WTC11 (cell line): ENCODE measurements at regions not wholly inside any gene's neighbourhood (a gene's known extent, or its start where the extent isn't known, plus 50 kb on each side); places are given as distances from the start of the nearest gene placed in this dataset.

ENCODE experiments used
- ATAC-seq: fragments of 200-7000 bp; cut with Tn5 transposase; 2 replicates; pipeline ENCODE4 v1.10.0; 2021; ENCODE audit warnings: mild to moderate bottlenecking, moderate library complexity
- CTCF ChIA-PET: fragments of 300-600 bp; sonication (Branson Sonifier 250); formaldehyde crosslinking; loops from one replicate; lab custom pipeline; 2021; ENCODE audit warnings: antibody characterized with exemption; lab: Charles Lee
- POLR2A ChIA-PET: fragments of 350-600 bp; sonication (Branson Sonifier 250); formaldehyde crosslinking; loops from one replicate; lab custom pipeline; 2021; ENCODE audit warnings: antibody characterized with exemption; lab: Charles Lee
- DNase-seq: peaks from one replicate; pipeline ENCODE4 v3.0.0; 2021; ENCODE audit warnings: low spot score
- H3K27ac Mint-ChIP-seq: 2 replicates; pipeline ENCODE4 v1.8.0; 2021; ENCODE audit warnings: mixed read lengths
- H3K27me3 Mint-ChIP-seq: 2 replicates; pipeline ENCODE4 v1.8.0; 2021; ENCODE audit warnings: low read depth, mild to moderate bottlenecking, moderate library complexity, mixed read lengths
- H3K36me3 Mint-ChIP-seq: 2 replicates; pipeline ENCODE4 v1.8.0; 2021; ENCODE audit warnings: mixed read lengths
- H3K4me1 Mint-ChIP-seq: 2 replicates; pipeline ENCODE4 v1.8.0; 2022; ENCODE audit warnings: mixed read lengths
- H3K4me3 Mint-ChIP-seq: 2 replicates; pipeline ENCODE4 v1.8.0; 2021; ENCODE audit warnings: mild to moderate bottlenecking, moderate library complexity, mixed read lengths
- H3K9me3 Mint-ChIP-seq: 2 replicates; pipeline ENCODE4 v1.8.0; 2021; ENCODE audit warnings: mixed read lengths
- ATF3 ChIP-seq: sonication (generic); formaldehyde crosslinking; conservative IDR thresholded peaks from 2 replicates; pipeline ENCODE4 v1.8.1; 2022; ENCODE audit warnings: mild to moderate bottlenecking, missing genetic modification reagents
- EMX1 ChIP-seq: fragments of 250-450 bp; sonication (Bioruptor Pico); IDR thresholded peaks from 2 replicates; pipeline ENCODE4 v1.8.0; 2021; ENCODE audit warnings: mild to moderate bottlenecking
- ESRRA ChIP-seq: sonication (generic); formaldehyde crosslinking; IDR thresholded peaks from 2 replicates; pipeline ENCODE4 v1.8.1; 2022; ENCODE audit warnings: mild to moderate bottlenecking, missing genetic modification reagents, borderline replicate concordance
- FOXJ3 ChIP-seq: sonication (generic); formaldehyde crosslinking; IDR thresholded peaks from 2 replicates; pipeline ENCODE4 v1.9.0; 2021; ENCODE audit warnings: missing genetic modification reagents, mild to moderate bottlenecking, borderline replicate concordance
- FOXP1 ChIP-seq: sonication (generic); formaldehyde crosslinking; IDR thresholded peaks from 2 replicates; pipeline ENCODE4 v1.8.0; 2022; ENCODE audit warnings: missing genetic modification reagents, mild to moderate bottlenecking, moderate library complexity, borderline replicate concordance
- HMGXB4 ChIP-seq: sonication (generic); formaldehyde crosslinking; IDR thresholded peaks from 2 replicates; pipeline ENCODE4 v1.8.1; 2023; ENCODE audit warnings: mild to moderate bottlenecking, moderate library complexity, missing genetic modification reagents
- JAZF1 ChIP-seq: fragments of 250-450 bp; sonication (Bioruptor Pico); IDR thresholded peaks from 2 replicates; pipeline ENCODE4 v1.9.0; 2021; ENCODE audit warnings: moderate library complexity, mild to moderate bottlenecking, inconsistent platforms
- KAT7 ChIP-seq: sonication (generic); formaldehyde crosslinking; IDR thresholded peaks from 2 replicates; pipeline ENCODE4 v1.8.1; 2023; ENCODE audit warnings: missing genetic modification reagents, mild to moderate bottlenecking, borderline replicate concordance
- MXD4 ChIP-seq: fragments of 250-450 bp; sonication (Bioruptor Pico); IDR thresholded peaks from 2 replicates; pipeline ENCODE4 v1.8.0; 2021; ENCODE audit warnings: mild to moderate bottlenecking, moderate library complexity, borderline replicate concordance
- PRRX2 ChIP-seq: fragments of 250-450 bp; sonication (Bioruptor Pico); IDR thresholded peaks from 2 replicates; pipeline ENCODE4 v1.8.0; 2021; ENCODE audit warnings: mild to moderate bottlenecking
- RELA ChIP-seq: sonication (generic); formaldehyde crosslinking; IDR thresholded peaks from 2 replicates; pipeline ENCODE4 v1.8.1; 2022; ENCODE audit warnings: missing genetic modification reagents, mild to moderate bottlenecking, borderline replicate concordance
- RORB ChIP-seq: fragments of 250-450 bp; sonication (Bioruptor Pico); IDR thresholded peaks from 2 replicates; pipeline ENCODE4 v1.9.0; 2021; ENCODE audit warnings: mild to moderate bottlenecking
- SMAD4 ChIP-seq: sonication (generic); formaldehyde crosslinking; IDR thresholded peaks from 2 replicates; pipeline ENCODE4 v1.8.0; 2022; ENCODE audit warnings: mild to moderate bottlenecking, missing genetic modification reagents
- TEAD1 ChIP-seq: sonication (generic); formaldehyde crosslinking; IDR thresholded peaks from 2 replicates; pipeline ENCODE4 v1.8.0; 2022; ENCODE audit warnings: mild to moderate bottlenecking, missing genetic modification reagents
- ZBTB21 ChIP-seq: sonication (generic); formaldehyde crosslinking; IDR thresholded peaks from 2 replicates; pipeline ENCODE4 v1.8.1; 2023; ENCODE audit warnings: mild to moderate bottlenecking, missing genetic modification reagents, borderline replicate concordance
- ZNF138 ChIP-seq: sonication (generic); formaldehyde crosslinking; conservative IDR thresholded peaks from 2 replicates; pipeline ENCODE4 v1.8.1; 2022; ENCODE audit warnings: mild to moderate bottlenecking, moderate library complexity, missing genetic modification reagents
- ZNF232 ChIP-seq: sonication (generic); formaldehyde crosslinking; IDR thresholded peaks from 2 replicates; pipeline ENCODE4 v1.8.0; 2022; ENCODE audit warnings: mild to moderate bottlenecking, missing genetic modification reagents
- ZNF263 ChIP-seq: sonication (generic); formaldehyde crosslinking; IDR thresholded peaks from 2 replicates; pipeline ENCODE4 v1.8.1; 2022; ENCODE audit warnings: low read depth, mild to moderate bottlenecking, moderate library complexity, missing genetic modification reagents
- ZNF317 ChIP-seq: sonication (generic); formaldehyde crosslinking; IDR thresholded peaks from 2 replicates; pipeline ENCODE4 v1.8.1; 2023; ENCODE audit warnings: low read depth, mild to moderate bottlenecking, moderate library complexity, missing genetic modification reagents, borderline replicate concordance
- ZNF671 ChIP-seq: fragments of 250-450 bp; sonication (Bioruptor Pico); IDR thresholded peaks from 2 replicates; pipeline ENCODE4 v1.8.0; 2021; ENCODE audit warnings: mild to moderate bottlenecking
- TF ChIP-seq, protein P1 (sequence below): sonication (generic); formaldehyde crosslinking; IDR thresholded peaks from 2 replicates; pipeline ENCODE4 v1.8.0; 2023; ENCODE audit warnings: missing genetic modification reagents, mild to moderate bottlenecking, borderline replicate concordance
- TF ChIP-seq, protein P2 (sequence below): sonication (generic); formaldehyde crosslinking; IDR thresholded peaks from 2 replicates; pipeline ENCODE4 v1.8.0; 2022; ENCODE audit warnings: mild to moderate bottlenecking, missing genetic modification reagents
- TF ChIP-seq, protein P3 (sequence below): sonication (generic); formaldehyde crosslinking; IDR thresholded peaks from 2 replicates; pipeline ENCODE4 v1.8.1; 2022; ENCODE audit warnings: mild to moderate bottlenecking, missing genetic modification reagents, moderate library complexity, borderline replicate concordance
- TF ChIP-seq, protein P4 (sequence below): sonication (generic); formaldehyde crosslinking; IDR thresholded peaks from 2 replicates; pipeline ENCODE4 v1.8.1; 2023; ENCODE audit warnings: mild to moderate bottlenecking, missing genetic modification reagents

DNA sequence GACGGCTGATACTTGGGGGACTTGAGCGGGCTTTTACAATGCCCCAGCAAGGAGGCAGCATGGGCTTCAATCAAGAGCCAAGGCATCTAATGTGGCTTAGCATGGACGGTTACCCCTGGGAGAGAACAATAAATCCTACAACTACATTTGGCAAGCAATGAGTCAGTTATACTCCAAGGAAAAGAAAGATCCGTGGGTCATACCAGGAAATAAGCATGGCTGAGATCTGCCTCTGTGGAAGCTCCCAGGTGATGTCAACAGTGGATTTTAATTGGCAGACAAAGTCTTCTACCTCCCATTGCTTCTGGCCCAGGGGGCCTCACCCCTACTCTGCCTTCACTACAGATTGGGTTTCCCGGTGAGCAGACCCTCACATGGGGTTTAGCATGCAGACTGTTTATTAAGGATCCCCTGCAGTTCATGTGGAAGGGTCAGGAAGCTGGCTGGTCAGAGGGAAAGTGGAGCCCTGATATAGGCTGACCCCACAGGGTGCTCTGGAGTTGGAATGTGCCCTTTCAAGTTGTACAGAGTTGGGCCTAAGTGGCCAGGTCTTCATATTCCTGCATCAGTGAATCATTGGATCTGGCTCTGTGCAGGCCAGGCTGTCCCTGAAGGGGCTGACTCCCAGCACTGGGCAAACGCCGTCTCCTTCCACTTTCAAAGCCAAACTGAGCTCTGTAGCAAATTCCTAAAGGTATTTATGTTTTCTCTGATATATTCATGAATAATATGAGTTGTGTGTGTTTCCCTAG, 91.3 kb upstream of the GGTLC1 start (continued):
- TF ChIP-seq, protein P1, sequence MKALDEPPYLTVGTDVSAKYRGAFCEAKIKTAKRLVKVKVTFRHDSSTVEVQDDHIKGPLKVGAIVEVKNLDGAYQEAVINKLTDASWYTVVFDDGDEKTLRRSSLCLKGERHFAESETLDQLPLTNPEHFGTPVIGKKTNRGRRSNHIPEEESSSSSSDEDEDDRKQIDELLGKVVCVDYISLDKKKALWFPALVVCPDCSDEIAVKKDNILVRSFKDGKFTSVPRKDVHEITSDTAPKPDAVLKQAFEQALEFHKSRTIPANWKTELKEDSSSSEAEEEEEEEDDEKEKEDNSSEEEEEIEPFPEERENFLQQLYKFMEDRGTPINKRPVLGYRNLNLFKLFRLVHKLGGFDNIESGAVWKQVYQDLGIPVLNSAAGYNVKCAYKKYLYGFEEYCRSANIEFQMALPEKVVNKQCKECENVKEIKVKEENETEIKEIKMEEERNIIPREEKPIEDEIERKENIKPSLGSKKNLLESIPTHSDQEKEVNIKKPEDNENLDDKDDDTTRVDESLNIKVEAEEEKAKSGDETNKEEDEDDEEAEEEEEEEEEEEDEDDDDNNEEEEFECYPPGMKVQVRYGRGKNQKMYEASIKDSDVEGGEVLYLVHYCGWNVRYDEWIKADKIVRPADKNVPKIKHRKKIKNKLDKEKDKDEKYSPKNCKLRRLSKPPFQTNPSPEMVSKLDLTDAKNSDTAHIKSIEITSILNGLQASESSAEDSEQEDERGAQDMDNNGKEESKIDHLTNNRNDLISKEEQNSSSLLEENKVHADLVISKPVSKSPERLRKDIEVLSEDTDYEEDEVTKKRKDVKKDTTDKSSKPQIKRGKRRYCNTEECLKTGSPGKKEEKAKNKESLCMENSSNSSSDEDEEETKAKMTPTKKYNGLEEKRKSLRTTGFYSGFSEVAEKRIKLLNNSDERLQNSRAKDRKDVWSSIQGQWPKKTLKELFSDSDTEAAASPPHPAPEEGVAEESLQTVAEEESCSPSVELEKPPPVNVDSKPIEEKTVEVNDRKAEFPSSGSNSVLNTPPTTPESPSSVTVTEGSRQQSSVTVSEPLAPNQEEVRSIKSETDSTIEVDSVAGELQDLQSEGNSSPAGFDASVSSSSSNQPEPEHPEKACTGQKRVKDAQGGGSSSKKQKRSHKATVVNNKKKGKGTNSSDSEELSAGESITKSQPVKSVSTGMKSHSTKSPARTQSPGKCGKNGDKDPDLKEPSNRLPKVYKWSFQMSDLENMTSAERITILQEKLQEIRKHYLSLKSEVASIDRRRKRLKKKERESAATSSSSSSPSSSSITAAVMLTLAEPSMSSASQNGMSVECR (CRISPR knock-in tag), result no peak
- no peak for TF ChIP-seq RELA
- TF ChIP-seq, protein P2, sequence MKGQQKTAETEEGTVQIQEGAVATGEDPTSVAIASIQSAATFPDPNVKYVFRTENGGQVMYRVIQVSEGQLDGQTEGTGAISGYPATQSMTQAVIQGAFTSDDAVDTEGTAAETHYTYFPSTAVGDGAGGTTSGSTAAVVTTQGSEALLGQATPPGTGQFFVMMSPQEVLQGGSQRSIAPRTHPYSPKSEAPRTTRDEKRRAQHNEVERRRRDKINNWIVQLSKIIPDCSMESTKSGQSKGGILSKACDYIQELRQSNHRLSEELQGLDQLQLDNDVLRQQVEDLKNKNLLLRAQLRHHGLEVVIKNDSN (CRISPR knock-in tag), result no peak
- TF ChIP-seq ATF3, result no peak
- TF ChIP-seq PRRX2, result no peak
- TF ChIP-seq HMGXB4 (CRISPR knock-in tag), result no peak
- TF ChIP-seq, protein P3, sequence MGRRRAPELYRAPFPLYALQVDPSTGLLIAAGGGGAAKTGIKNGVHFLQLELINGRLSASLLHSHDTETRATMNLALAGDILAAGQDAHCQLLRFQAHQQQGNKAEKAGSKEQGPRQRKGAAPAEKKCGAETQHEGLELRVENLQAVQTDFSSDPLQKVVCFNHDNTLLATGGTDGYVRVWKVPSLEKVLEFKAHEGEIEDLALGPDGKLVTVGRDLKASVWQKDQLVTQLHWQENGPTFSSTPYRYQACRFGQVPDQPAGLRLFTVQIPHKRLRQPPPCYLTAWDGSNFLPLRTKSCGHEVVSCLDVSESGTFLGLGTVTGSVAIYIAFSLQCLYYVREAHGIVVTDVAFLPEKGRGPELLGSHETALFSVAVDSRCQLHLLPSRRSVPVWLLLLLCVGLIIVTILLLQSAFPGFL, result no peak
- no peak for TF ChIP-seq JAZF1 (CRISPR knock-in tag)
- no peak for TF ChIP-seq FOXJ3 (CRISPR knock-in tag)

GRCh38 chr20:24077145-24077544, 88.6 kb upstream of the GGTLC1 start:
- peaks cover 6% of the 10 kb centered on the region for H3K4me1 Mint-ChIP-seq
- H3K27ac Mint-ChIP-seq, result no peak overlapping the region
- no peaks in the 10 kb centered on the region for H3K36me3 Mint-ChIP-seq
- ATAC-seq (no peak), DNase-seq (no peak)
- 0 out of 2 replicates have a peak, but pooled peaks cover 2% of the 10 kb centered on the region for H3K9me3 Mint-ChIP-seq
- CTCF ChIA-PET, result no interaction called here
- H3K4me3 Mint-ChIP-seq, result no peak overlapping the region
- no peaks in the 10 kb centered on the region; the same call in 1 of the 2 replicates for H3K27me3 Mint-ChIP-seq
- no peak for TF ChIP-seq TEAD1
- TF ChIP-seq ZNF317 (CRISPR knock-in tag), result no peak
- TF ChIP-seq, protein P4, sequence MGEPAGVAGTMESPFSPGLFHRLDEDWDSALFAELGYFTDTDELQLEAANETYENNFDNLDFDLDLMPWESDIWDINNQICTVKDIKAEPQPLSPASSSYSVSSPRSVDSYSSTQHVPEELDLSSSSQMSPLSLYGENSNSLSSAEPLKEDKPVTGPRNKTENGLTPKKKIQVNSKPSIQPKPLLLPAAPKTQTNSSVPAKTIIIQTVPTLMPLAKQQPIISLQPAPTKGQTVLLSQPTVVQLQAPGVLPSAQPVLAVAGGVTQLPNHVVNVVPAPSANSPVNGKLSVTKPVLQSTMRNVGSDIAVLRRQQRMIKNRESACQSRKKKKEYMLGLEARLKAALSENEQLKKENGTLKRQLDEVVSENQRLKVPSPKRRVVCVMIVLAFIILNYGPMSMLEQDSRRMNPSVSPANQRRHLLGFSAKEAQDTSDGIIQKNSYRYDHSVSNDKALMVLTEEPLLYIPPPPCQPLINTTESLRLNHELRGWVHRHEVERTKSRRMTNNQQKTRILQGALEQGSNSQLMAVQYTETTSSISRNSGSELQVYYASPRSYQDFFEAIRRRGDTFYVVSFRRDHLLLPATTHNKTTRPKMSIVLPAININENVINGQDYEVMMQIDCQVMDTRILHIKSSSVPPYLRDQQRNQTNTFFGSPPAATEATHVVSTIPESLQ (CRISPR knock-in tag), result no peak
- no peak for TF ChIP-seq ZNF232 (CRISPR knock-in tag)
- no peak for TF ChIP-seq ZNF263 (CRISPR knock-in tag)
- TF ChIP-seq FOXP1 (CRISPR knock-in tag), result no peak
- TF ChIP-seq MXD4 (CRISPR knock-in tag), result no peak
- TF ChIP-seq KAT7 (CRISPR knock-in tag), result no peak
- TF ChIP-seq RORB, result no peak
- TF ChIP-seq ESRRA, result no peak
- no peak for TF ChIP-seq SMAD4 (CRISPR knock-in tag)
- TF ChIP-seq ATF3, result no peak
- TF ChIP-seq JAZF1 (CRISPR knock-in tag), result no peak
- no peak for TF ChIP-seq ZBTB21 (CRISPR knock-in tag)
- no peak for TF ChIP-seq EMX1 (CRISPR knock-in tag)
- no peak for TF ChIP-seq ZNF671 (CRISPR knock-in tag)
- no peak for TF ChIP-seq ZNF138 (CRISPR knock-in tag)
- POLR2A ChIA-PET, result no interaction called here
